GM18511 (cell line): ENCODE measurements at regions not wholly inside any gene's neighbourhood (a gene's known extent, or its start where the extent isn't known, plus 50 kb on each side); places are given as distances from the start of the nearest gene placed in this dataset.

ENCODE experiments used
- ATAC-seq: cut with Tn5 transposase; IDR thresholded peaks from one replicate; pipeline ENCODE4 v1.9.1; 2021; ENCODE audit warnings: mild to moderate bottlenecking, moderate library complexity; ENCODE audit not compliant: unreplicated experiment

GRCh38 chr5:133777951-133778350, 165.6 kb upstream of the FSTL4 start:
- no peak for ATAC-seq

DNA sequence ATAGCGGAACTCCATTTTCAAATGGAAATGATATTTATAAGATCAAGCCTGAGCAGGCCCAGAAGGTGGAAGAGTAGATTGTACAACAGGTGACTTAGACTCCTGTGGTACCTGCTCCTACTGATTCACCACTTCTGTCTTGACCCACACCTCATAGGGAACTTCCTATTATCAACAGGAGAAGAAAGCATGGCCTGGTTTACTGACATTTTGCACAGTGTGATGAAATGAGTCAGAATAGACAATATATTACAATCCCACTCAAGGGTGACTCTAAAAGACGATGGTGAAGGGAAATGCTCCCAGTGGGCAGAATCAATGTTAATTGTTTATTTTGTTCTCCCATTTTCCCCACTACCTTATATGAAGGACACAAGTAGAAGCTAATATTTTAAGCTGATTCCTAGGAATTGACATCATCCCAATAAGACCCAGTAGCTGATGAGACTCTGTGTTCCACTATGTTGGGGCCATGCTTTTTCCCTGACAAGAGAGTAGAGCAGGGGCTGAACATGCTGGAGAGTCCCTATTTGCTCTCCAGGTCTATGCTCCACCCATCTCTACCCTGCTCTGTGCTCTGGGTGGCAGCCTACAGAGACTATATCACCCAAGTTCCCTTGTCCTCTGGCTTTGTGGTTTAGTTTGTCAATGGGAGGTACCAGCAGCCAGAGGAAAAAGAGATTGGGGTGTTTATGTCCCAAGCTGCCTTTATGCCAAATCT, 163.4 kb upstream of the FSTL4 start:
- ATAC-seq: no peak

GRCh38 chr5:133773247-133774202, 161.2 kb upstream of the FSTL4 start:
- no peak for ATAC-seq

DNA sequence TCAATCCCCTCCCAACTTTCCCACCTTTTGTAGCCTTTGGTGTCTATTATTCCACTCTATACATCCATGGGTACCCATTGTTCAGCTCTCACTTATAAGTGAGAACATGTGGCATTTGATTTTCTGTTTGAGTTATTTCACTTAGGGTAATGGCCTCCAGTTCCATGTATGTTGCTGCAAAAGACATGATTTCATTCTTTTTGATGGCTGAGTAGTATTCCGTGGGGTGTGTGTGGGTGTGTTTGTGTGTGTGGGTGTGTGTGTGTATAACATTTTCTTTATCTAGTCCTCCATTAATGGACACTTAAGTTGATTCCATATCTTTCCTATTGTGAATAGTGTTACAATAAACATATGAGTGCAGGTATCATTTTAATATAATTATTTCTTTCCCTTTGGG, 157.5 kb upstream of the FSTL4 start:
- ATAC-seq: no peak

DNA sequence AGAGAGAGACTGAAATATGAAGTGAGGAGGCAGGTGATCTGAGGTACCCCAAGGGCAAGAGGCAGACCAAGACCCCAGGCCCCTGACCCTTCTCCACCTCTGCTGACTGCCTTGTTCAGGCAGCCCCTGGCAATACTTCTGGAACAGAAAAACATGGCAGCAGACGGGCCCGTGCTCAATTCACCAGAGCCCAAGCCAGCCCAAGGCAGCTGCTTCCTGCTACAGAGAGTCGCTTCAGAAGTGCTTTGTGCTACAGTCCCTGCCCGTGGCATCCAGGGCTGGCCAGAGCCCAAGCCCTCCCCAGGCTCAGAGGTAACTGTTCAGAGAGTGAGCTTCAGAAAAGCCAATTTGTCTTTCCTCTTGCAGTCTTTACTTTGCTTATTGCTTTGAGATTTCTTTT, 151.4 kb upstream of the FSTL4 start:
- no peak for ATAC-seq

DNA sequence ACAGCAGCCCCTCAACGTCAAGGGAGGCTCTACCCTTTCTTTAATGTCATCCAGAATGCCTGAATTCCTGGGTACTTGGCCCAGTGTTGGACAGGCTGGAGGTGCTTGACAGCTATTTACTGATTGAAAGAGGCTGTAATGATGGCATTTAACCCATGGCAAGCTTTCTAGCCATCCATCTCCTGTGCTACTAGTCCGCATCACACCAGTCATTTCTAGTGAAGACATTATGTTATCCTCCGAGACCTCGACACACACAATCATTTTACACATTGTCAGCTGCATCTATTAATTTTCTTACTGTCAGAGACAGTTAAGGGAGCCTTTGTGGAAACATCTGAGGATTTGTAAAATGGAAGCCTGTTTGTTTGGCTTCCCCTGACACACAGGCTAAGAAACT, 149.3 kb upstream of the FSTL4 start:
- no peak for ATAC-seq

DNA sequence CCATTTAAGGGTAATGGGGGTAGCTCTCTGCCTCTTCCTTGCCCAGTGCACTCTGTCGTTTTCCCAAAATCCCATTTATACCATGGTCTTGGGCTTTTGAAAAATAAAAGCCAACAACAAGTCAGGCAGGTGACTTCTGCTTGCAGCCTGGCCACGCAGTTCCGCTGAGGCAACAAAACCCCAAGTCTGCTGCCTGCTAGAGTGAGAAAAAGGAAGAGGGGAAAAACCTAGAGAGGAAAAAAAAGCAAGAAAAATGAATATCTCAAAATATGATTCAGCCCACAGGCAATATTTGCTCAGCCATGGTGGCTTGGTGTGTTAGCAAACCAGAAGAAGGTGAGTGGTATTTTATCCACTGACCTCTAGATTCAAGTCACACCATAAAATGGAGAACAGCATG, 148.2 kb upstream of the FSTL4 start:
- no peak for ATAC-seq

DNA sequence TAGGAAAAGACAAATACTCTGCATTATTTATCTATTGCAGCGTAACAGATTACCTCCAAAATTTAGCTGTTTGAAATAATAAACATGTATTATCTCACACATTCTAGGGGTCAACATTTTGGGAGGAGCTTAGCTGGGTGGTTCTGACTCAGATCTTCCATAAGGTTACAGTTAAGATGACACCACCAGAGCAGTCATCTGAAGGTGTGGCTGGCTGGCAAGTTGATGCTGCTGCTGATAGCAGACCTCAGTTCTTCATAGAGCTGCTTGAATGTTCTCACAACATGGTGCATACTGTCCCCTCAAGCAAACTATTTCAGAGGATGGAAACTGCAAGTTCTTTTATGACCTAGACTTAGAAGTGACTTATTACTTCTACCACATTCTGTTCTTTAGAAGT, 146.3 kb upstream of the FSTL4 start:
- no peak for ATAC-seq

DNA sequence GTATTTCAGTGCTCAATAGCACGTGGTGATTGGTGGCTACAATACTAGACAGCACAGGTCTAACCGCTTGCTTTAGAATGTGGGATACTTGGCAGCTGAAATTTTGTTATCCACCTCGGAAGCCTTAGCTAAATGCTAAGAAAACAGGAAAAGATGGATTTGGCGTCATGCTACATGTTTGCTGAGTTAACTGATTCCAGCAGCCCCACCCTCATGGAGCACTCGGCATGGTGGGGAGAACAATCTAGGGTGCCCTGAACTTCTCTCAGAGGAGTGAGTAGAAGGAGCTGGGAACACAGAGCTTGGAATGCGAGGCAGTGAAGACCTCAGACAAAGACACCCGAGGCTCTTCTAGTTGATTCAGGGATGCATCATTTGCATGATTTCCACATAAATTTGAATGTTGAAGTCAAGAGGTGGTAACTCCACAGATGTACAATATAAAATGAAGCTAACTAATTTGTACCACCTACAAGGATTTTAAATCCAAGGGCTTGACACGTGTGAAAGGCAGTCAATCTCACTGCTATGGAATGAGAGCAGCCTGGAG, 145.1 kb upstream of the FSTL4 start:
- ATAC-seq: no peak

DNA sequence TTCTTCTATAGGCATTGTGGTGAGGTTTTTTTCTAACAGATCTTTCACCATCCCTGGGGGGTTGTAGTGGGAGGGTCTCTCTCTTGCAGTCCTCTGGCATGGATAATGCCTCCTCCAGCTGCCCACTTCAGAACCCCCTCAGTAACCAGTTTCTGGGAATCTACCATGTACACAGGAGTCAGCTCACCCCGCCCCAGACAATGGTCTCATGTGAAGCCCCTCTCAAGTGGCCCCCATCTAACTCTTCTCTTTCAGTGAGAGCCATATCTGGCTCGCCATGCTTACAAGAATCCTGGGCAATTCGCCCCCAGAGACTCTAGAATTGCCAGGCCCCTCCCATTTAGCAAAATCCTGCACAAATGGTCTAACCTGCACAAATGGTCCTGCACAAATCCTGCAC, 144.4 kb upstream of the FSTL4 start:
- no peak for ATAC-seq

GRCh38 chr5:133756036-133756435, 143.7 kb upstream of the FSTL4 start:
- no peak for ATAC-seq

- ATAC-seq: no peak
These were observed 142.3 kb upstream of the FSTL4 start for GRCh38 chr5:133754575-133755169.

GRCh38 chr5:133753856-133754255, 141.5 kb upstream of the FSTL4 start:
- ATAC-seq: no peak

- no peak for ATAC-seq
These were observed 139.5 kb upstream of the FSTL4 start for GRCh38 chr5:133751846-133752245.

- no peak for ATAC-seq
These were observed 139.1 kb upstream of the FSTL4 start for GRCh38 chr5:133751421-133751820.

GRCh38 chr5:133750856-133751255, 138.5 kb upstream of the FSTL4 start:
- no peak for ATAC-seq

DNA sequence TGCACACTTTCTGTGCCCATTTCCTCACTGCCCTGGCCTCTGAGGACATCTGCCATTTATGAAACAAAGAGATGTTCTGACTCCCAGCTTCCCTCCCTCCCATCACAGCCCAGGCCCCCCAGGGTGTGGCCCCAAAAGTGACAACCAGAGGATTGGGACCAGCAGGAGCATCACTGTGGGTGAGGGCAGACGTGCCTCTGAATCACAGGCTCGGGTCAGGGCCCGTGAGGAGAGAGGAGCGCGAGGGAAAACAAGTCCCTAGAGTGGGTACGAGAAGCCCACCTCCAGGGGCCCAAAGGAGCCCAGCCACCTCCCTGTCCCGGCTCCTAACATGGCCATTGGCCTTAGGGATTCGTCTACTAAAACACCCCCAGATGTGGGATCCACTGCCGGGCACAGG, 138.0 kb upstream of the FSTL4 start:
- ATAC-seq: no peak

- no peak for ATAC-seq
These were observed 137.1 kb upstream of the FSTL4 start for GRCh38 chr5:133749331-133749985.

DNA sequence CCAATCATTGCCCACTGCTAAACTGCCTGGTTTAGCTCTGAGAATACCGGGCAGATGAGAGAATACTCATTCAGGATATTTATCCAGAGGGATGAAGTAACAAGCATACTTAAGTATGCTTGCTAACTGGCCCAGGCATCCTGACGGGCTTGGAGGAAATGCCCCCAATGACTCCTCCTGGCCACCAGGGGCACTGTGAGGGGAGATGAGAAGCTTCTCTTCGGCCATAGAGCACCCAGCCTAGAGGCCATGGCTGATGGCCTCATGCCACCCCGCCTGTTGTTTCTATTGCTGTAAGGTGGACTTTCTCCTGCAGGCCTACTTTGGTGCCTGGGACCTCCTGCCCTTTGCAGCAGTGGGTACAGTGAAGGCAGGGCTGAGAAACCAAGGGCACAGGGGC, 134.5 kb upstream of the FSTL4 start:
- no peak for ATAC-seq

DNA sequence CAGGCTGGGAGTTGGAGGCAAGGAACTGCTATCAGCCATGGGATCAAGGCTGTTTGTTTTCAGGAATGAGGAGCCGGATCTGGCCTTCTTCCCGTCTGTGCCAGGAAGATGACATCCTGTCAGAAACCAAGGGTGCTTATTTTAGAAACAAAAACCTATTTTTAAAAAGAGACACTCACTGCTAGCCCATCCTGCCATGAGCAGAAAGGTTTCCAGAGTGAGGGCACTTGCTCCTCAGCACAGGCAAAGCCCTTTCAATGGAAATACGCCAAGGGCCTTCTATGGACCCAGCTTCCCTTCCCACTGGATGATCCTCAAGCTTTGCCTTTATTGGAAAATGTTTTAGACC, 132.6 kb upstream of the FSTL4 start:
- no peak for ATAC-seq
